ENCODE measurements at regions not wholly inside any gene's neighbourhood (a gene's known extent, or its start where the extent isn't known, plus 50 kb on each side); places are given as distances from the start of the nearest gene placed in this dataset.

DNA sequence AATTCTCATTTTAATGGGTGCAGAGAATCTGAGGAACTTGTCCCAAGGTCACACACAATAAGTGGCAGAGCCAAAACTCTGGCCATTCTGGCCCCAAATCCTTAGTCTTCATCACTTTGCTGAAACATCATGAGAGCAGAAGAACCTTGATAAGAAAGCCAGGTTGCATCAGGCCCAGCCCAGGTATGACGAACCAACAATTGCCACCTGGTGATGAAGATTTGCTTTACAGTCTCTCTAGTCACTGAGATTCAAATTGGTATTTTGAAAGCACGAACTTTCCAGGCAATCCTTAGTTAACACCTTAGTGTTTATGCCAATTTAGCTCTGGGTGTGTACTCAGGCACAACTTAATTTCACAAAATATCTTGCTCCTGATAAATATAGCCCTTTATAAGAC, 502.7 kb upstream of the HTR2A start:
- H3K4me3 Mint-ChIP-seq = no peak overlapping the region
- no peaks in the 10 kb centered on the region for H3K27me3 Mint-ChIP-seq
- no peaks in the 10 kb centered on the region for H3K9me3 Mint-ChIP-seq
- no peak for ATAC-seq
- no peaks in the 10 kb centered on the region for H3K4me1 Mint-ChIP-seq
- no peak overlapping the region for H3K27ac Mint-ChIP-seq
- no peaks in the 10 kb centered on the region for H3K36me3 Mint-ChIP-seq

DNA sequence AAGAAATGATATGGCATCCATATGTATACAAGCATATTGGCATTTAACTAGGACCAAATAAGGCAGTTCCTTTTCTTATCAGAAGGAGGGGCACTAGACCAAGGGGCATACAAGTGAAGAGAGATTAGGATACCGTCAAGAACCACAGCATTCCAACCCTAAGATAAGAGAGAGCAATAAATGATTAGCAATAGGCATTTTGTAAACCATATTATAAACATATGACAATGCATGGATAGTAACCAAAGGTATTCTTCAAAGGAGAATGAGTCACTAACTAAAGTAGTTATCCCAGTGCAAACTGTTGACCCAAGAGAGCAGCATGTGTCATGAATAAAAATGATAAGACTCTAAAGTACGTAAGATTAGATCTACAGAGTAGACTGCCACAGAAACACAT, 500.9 kb upstream of the HTR2A start:
- Mint-ChIP-seq H3K4me1 (no peaks in the 10 kb centered on the region), H3K4me3 (no peak overlapping the region), H3K9me3 (no peaks in the 10 kb centered on the region), H3K27me3 (no peaks in the 10 kb centered on the region), H3K27ac (no peak overlapping the region), H3K36me3 (no peaks in the 10 kb centered on the region)
- no peak for ATAC-seq

DNA sequence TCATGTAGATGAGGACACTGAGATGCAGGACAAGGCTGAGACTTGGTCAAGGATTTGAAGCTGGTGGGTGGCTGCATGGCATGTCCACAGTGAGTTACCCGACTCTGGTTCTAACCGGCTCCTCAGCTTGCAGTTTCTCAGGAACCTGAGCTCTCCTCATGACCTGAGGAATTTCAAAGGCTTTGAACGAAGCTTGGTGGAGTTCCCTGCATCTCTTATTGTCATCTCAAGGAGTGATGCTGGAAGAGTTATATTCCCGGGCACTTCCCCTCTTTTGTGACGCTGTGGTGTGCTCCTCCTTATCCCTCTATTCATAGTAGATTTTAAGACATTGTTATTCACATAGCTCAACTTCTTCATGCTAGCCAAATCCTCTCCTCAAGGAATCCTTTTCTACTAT, 500.1 kb upstream of the HTR2A start:
- Mint-ChIP-seq H3K27me3 (no peaks in the 10 kb centered on the region), H3K36me3 (no peaks in the 10 kb centered on the region), H3K4me1 (no peaks in the 10 kb centered on the region), H3K27ac (no peak overlapping the region), H3K9me3 (no peaks in the 10 kb centered on the region), H3K4me3 (no peak overlapping the region)
- no peak for ATAC-seq

GRCh38 chr13:47374741-47375140, 477.9 kb upstream of the HTR2A start:
- no peaks in the 10 kb centered on the region for H3K4me1 Mint-ChIP-seq
- no peaks in the 10 kb centered on the region for H3K36me3 Mint-ChIP-seq
- peaks cover 6% of the 10 kb centered on the region for H3K9me3 Mint-ChIP-seq
- no peak overlapping the region for H3K4me3 Mint-ChIP-seq
- H3K27ac Mint-ChIP-seq = no peak overlapping the region
- no peak for ATAC-seq
- no peaks in the 10 kb centered on the region for H3K27me3 Mint-ChIP-seq

DNA sequence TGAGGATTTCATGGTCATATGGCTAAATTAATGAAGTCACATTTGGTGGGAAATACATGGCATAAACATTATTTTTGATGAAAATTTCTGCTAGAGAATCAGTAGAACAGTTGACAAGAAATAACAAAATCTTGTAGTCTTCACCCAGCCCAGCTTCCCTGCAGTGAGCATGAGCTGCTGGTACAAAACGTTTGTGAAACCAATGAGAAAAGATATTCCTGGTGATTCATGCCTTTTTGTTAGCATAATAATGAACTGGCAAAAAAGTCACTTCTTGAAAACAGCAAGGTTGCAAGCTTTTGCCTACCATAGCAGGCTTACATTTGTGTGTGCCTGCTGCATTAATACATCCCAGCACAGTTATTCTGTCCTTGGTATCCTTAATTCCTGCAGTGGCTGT, 475.9 kb upstream of the HTR2A start:
- Mint-ChIP-seq H3K4me1 (no peaks in the 10 kb centered on the region), H3K27me3 (no peaks in the 10 kb centered on the region), H3K9me3 (peaks cover 12% of the 10 kb centered on the region), H3K4me3 (no peak overlapping the region), H3K27ac (no peak overlapping the region), H3K36me3 (peaks cover 5% of the 10 kb centered on the region)
- ATAC-seq = no peak

DNA sequence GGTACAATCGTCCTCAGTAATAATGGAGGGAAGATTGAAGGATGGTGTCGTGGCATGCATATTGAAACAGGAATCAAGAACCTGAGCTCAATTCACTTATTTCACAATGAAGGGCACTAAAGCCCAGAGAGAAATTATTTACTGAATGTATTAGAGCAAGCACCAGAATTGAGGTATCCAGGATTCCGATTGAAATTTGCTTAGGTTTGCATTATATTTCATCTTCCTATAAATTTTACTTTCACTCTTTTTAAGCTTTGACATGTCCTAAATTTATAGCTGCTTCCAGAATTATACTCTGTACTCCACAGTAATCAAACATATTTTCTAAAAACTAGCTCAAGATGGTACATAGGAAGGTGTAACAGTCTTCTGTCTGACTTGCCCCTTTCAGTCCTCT, 454.9 kb upstream of the HTR2A start:
- no peaks in the 10 kb centered on the region for H3K36me3 Mint-ChIP-seq
- H3K27me3 Mint-ChIP-seq = no peaks in the 10 kb centered on the region
- no peaks in the 10 kb centered on the region for H3K4me1 Mint-ChIP-seq
- no peak overlapping the region for H3K4me3 Mint-ChIP-seq
- ATAC-seq = no peak
- no peaks in the 10 kb centered on the region for H3K9me3 Mint-ChIP-seq
- no peak overlapping the region for H3K27ac Mint-ChIP-seq

GRCh38 chr13:47350334-47351124, 453.7 kb upstream of the HTR2A start:
- H3K9me3 Mint-ChIP-seq = no peaks in the 10 kb centered on the region
- H3K4me1 Mint-ChIP-seq = no peaks in the 10 kb centered on the region
- no peak overlapping the region for H3K4me3 Mint-ChIP-seq
- no peak overlapping the region for H3K27ac Mint-ChIP-seq
- no peak for ATAC-seq
- no peaks in the 10 kb centered on the region for H3K27me3 Mint-ChIP-seq
- no peaks in the 10 kb centered on the region for H3K36me3 Mint-ChIP-seq

DNA sequence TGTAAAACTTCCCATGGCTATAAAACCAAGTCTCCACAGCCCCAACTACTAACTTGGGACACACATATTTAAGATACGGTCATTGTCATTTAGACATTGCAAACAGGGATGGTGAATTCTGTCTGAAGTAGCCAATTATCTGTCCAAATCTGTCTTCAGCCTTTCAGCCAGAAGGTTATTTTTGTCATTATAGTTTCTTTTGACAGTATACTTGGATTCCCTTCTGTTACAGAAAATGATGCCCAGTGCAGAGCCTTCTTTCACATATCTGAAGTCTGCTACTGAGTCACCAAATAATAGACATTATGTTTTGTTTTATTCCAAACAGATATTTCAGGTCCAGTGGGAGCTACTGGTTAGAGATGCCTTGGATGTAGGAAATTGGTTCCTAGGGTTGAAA, 452.4 kb upstream of the HTR2A start:
- H3K27me3 Mint-ChIP-seq = no peaks in the 10 kb centered on the region
- no peak overlapping the region for H3K4me3 Mint-ChIP-seq
- no peaks in the 10 kb centered on the region for H3K36me3 Mint-ChIP-seq
- H3K27ac Mint-ChIP-seq = no peak overlapping the region
- H3K9me3 Mint-ChIP-seq = peaks cover 4% of the 10 kb centered on the region
- ATAC-seq = no peak
- H3K4me1 Mint-ChIP-seq = no peaks in the 10 kb centered on the region

DNA sequence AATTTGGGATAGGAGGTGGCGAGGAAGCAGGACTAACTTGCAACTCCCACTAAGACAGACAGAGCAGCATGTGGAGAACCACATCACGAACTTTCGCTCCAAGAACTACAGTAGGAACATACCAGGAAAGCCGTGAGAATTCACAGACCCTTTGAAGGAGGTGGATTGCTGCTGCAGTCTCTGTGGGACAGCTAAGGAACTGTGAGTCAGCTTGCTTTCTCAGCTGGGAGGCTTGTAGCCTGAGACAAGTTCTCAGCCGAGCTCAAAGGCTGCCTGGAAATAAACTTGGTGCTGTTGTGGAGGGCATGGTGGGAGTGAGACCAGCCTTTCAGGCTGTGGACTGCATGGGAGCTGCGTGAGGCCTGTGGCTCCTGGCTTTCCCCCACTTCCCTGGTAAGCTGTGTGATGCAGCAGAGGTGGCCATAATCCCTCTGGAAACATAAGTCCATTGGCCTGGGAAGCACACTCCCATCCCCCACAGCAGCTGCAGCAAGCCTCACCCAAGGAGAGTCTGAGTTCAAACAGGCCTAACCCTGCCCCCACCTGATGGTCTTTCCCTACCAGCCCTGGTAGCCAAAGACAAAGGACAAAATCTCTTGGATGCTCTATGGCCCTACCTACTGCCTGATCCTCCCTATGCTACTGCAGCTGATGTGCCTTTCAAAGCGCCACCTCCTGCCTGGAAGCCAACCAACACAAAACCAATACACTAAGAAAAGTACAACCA, 441.1 kb upstream of the HTR2A start:
- Mint-ChIP-seq H3K36me3 (no peaks in the 10 kb centered on the region), H3K4me1 (no peaks in the 10 kb centered on the region), H3K27me3 (peaks cover 11% of the 10 kb centered on the region), H3K27ac (no peak overlapping the region), H3K9me3 (peaks cover 5% of the 10 kb centered on the region), H3K4me3 (no peak overlapping the region)
- no peak for ATAC-seq

GRCh38 chr13:47334173-47334572, 437.3 kb upstream of the HTR2A start:
- no peaks in the 10 kb centered on the region for H3K9me3 Mint-ChIP-seq
- peaks cover 16% of the 10 kb centered on the region for H3K27me3 Mint-ChIP-seq
- no peaks in the 10 kb centered on the region for H3K4me1 Mint-ChIP-seq
- no peaks in the 10 kb centered on the region for H3K36me3 Mint-ChIP-seq
- no peak for ATAC-seq
- no peak overlapping the region for H3K4me3 Mint-ChIP-seq
- no peak overlapping the region for H3K27ac Mint-ChIP-seq

- H3K9me3 Mint-ChIP-seq = peaks cover 2% of the 10 kb centered on the region
- no peak for ATAC-seq
- no peak overlapping the region for H3K4me3 Mint-ChIP-seq
- no peak overlapping the region for H3K27ac Mint-ChIP-seq
- peaks cover 16% of the 10 kb centered on the region for H3K27me3 Mint-ChIP-seq
- H3K4me1 Mint-ChIP-seq = no peaks in the 10 kb centered on the region
- no peaks in the 10 kb centered on the region for H3K36me3 Mint-ChIP-seq
Measured at GRCh38 chr13:47332149-47332548, 435.3 kb upstream of the HTR2A start.

DNA sequence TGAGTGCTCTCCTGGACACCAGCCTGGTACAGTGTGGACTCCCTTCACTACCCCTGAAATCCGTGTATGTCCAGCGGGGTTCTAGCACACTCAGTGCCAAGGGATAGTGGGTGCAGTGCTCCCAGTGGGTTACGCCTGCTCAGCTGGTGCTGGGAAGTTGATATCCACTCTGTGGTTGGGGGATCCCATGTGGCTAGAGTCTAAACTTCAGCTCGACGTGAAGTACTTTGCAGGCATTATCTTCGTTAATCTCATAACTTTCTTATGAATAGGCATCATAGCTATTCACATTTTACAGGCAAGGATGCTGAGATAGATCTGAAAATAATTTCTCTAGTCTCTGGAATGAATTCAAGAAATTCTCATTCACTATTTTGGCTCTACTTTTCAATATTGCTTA, 433.2 kb upstream of the HTR2A start:
- no peak overlapping the region for H3K27ac Mint-ChIP-seq
- ATAC-seq = no peak
- H3K36me3 Mint-ChIP-seq = no peaks in the 10 kb centered on the region
- H3K4me1 Mint-ChIP-seq = no peaks in the 10 kb centered on the region
- peaks cover 3% of the 10 kb centered on the region for H3K9me3 Mint-ChIP-seq
- no peak overlapping the region for H3K4me3 Mint-ChIP-seq
- peaks cover 8% of the 10 kb centered on the region for H3K27me3 Mint-ChIP-seq

DNA sequence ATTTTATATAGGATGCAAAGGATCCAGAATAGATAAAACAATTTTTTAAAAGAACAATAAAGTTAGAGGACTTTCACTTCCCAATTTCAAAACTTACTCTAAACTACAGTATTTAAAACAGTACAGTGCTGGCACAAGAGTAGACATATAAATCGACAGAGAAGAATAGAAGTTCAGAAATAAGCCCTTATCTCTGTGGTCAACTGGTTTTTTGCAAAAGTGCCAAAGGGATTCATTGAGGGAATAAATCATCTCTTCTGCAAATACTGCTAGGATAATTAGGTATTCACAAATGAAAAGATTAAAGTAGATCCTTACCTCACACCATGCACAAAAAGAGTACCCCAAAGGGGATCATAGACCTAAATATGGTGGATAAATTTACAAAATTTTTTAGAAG, 431.0 kb upstream of the HTR2A start:
- H3K4me1 Mint-ChIP-seq = no peaks in the 10 kb centered on the region
- H3K27me3 Mint-ChIP-seq = peaks cover 14% of the 10 kb centered on the region
- no peak overlapping the region for H3K27ac Mint-ChIP-seq
- no peak overlapping the region for H3K4me3 Mint-ChIP-seq
- ATAC-seq = no peak
- H3K9me3 Mint-ChIP-seq = peaks cover 3% of the 10 kb centered on the region
- H3K36me3 Mint-ChIP-seq = no peaks in the 10 kb centered on the region

DNA sequence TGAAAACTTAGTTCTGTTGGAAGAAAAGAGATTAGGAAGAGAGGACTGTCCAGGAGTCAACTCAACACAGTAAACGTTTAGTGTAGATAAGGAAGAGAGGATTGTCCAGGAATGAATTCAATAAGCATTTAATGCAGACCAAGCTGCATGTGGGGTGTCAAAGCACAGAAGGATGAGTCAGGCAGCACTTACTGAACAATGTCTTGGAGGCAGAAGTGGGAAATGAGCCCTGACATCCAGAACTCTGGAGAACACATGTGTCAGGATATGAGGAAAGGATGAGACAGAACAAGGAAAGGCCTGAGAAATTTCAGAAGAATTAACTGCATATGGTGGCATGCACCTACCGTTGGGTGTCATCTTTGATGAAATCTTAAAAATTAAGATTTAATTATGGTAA, 429.2 kb upstream of the HTR2A start:
- peaks cover 9% of the 10 kb centered on the region for H3K27me3 Mint-ChIP-seq

GRCh38 chr13:47317356-47317755, 420.5 kb upstream of the HTR2A start:
- H3K4me3 Mint-ChIP-seq = no peak overlapping the region
- H3K27ac Mint-ChIP-seq = no peak overlapping the region
- no peaks in the 10 kb centered on the region for H3K27me3 Mint-ChIP-seq
- ATAC-seq = no peak
- H3K9me3 Mint-ChIP-seq = peaks cover 4% of the 10 kb centered on the region
- no peaks in the 10 kb centered on the region for H3K4me1 Mint-ChIP-seq
- no peaks in the 10 kb centered on the region for H3K36me3 Mint-ChIP-seq

More for the DNA sequence above, 429.2 kb upstream of the HTR2A start:
- no peak for ATAC-seq
- Mint-ChIP-seq H3K4me3 (no peak overlapping the region), H3K4me1 (no peaks in the 10 kb centered on the region), H3K36me3 (no peaks in the 10 kb centered on the region), H3K27ac (no peak overlapping the region), H3K9me3 (peaks cover 3% of the 10 kb centered on the region)

- Mint-ChIP-seq H3K27me3 (peaks cover 10% of the 10 kb centered on the region), H3K36me3 (no peaks in the 10 kb centered on the region), H3K9me3 (peaks cover 10% of the 10 kb centered on the region), H3K4me1 (no peaks in the 10 kb centered on the region), H3K4me3 (no peak overlapping the region), H3K27ac (no peak overlapping the region)
- ATAC-seq = no peak
Measured at GRCh38 chr13:47310401-47310800, 413.5 kb upstream of the HTR2A start.

Data from stimulated activated memory B cell treated with anti-CD40 and anti-IgM and Interleukin-4, amounts not matched to agents 10 μg/mL and 1 μg/mL and 100 μg/mL, for 72 hours (primary cell).